ENCODE measurements at regions not wholly inside any gene's neighbourhood (a gene's known extent, or its start where the extent isn't known, plus 50 kb on each side); places are given as distances from the start of the nearest gene placed in this dataset.

- TF ChIP-seq, protein P1, sequence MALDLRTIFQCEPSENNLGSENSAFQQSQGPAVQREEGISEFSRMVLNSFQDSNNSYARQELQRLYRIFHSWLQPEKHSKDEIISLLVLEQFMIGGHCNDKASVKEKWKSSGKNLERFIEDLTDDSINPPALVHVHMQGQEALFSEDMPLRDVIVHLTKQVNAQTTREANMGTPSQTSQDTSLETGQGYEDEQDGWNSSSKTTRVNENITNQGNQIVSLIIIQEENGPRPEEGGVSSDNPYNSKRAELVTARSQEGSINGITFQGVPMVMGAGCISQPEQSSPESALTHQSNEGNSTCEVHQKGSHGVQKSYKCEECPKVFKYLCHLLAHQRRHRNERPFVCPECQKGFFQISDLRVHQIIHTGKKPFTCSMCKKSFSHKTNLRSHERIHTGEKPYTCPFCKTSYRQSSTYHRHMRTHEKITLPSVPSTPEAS (tag by site-specific recombination; IDR thresholded peaks at IDR 0.05), result no peak
- no peak for TF ChIP-seq ZSCAN16 (tag by site-specific recombination; IDR thresholded peaks at IDR 0.05)
- no peak for TF ChIP-seq ZNF24 (tag by site-specific recombination; IDR thresholded peaks at IDR 0.05)
- TF ChIP-seq, protein P2, sequence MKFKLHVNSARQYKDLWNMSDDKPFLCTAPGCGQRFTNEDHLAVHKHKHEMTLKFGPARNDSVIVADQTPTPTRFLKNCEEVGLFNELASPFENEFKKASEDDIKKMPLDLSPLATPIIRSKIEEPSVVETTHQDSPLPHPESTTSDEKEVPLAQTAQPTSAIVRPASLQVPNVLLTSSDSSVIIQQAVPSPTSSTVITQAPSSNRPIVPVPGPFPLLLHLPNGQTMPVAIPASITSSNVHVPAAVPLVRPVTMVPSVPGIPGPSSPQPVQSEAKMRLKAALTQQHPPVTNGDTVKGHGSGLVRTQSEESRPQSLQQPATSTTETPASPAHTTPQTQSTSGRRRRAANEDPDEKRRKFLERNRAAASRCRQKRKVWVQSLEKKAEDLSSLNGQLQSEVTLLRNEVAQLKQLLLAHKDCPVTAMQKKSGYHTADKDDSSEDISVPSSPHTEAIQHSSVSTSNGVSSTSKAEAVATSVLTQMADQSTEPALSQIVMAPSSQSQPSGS (tag by site-specific recombination; IDR thresholded peaks at IDR 0.05; ENCODE audit: low read depth), result no peak
- TF ChIP-seq ZNF366 (tag by site-specific recombination; conservative IDR thresholded peaks at IDR 0.05), result no peak
- no peak for TF ChIP-seq ZNF639 (tag by site-specific recombination; IDR thresholded peaks at IDR 0.05)
- TF ChIP-seq ZNF19 (tag by site-specific recombination; IDR thresholded peaks at IDR 0.05; ENCODE audit: low read depth), result no peak
- no peak for TF ChIP-seq ZNF16 (tag by site-specific recombination; IDR thresholded peaks at IDR 0.05; ENCODE audit: low read depth)
- no peak for TF ChIP-seq ZNF768 (tag by site-specific recombination; IDR thresholded peaks at IDR 0.05)
- no peak for TF ChIP-seq ZBTB1 (tag by site-specific recombination; IDR thresholded peaks at IDR 0.05)
- TF ChIP-seq ZNF645 (tag by site-specific recombination; IDR thresholded peaks at IDR 0.05), result no peak
- no peak for TF ChIP-seq PRDM2 (tag by site-specific recombination; IDR thresholded peaks at IDR 0.05; ENCODE audit: borderline replicate concordance)
- TF ChIP-seq YY1 (tag by site-specific recombination; IDR thresholded peaks at IDR 0.05), result no peak
- no peak for TF ChIP-seq ZBTB26 (tag by site-specific recombination; optimal IDR thresholded peaks at IDR 0.05)
- TF ChIP-seq SP7 (tag by site-specific recombination; IDR thresholded peaks at IDR 0.05), result no peak
- no peak for TF ChIP-seq ZBTB49 (tag by site-specific recombination; IDR thresholded peaks at IDR 0.05; ENCODE audit: low read depth)
- no peak for TF ChIP-seq ZNF112 (tag by site-specific recombination; IDR thresholded peaks at IDR 0.05)
- no peak for TF ChIP-seq ZNF549 (tag by site-specific recombination; IDR thresholded peaks at IDR 0.05)
- Histone ChIP-seq H3K4me1 (ENCODE audit: control insufficient read depth, insufficient read depth, low read length) (no peaks in the 10 kb centered on the region), H3K9me3 (ENCODE audit: control insufficient read depth, insufficient read depth, low read depth, low read length) (no peaks in the 10 kb centered on the region), H3K36me3 (ENCODE audit: control insufficient read depth in 2 of 2, insufficient read depth in 1 of 2, low read length in 2 of 2) (no peaks in the 10 kb centered on the region), H3K4me3 (ENCODE audit: low read depth, low read length) (no peak overlapping the region), H3K27ac (ENCODE audit: extremely low read depth, low read depth, low read length) (no peak overlapping the region)
- ChIA-PET CTCF (interaction anchor here (0.7 kb wide), 1 partner anchor 844 kb away, joined by 4 read pairs; no protein-coding TSS in a partner anchor), POLR2A (interaction anchor here (0.6 kb wide), 1 partner anchor 328 kb away, joined by 6 read pairs; no protein-coding TSS in a partner anchor)
Observed at GRCh38 chr13:44107357-44108121, 227.8 kb downstream of the LACC1 start.
